ENCODE measurements at regions not wholly inside any gene's neighbourhood (a gene's known extent, or its start where the extent isn't known, plus 50 kb on each side); places are given as distances from the start of the nearest gene placed in this dataset.
"Not testable (repeated sequence)": the region's sequence is repeated elsewhere in the genome, so short reads cannot be mapped to it uniquely, and the experiment has no call there.

DNA sequence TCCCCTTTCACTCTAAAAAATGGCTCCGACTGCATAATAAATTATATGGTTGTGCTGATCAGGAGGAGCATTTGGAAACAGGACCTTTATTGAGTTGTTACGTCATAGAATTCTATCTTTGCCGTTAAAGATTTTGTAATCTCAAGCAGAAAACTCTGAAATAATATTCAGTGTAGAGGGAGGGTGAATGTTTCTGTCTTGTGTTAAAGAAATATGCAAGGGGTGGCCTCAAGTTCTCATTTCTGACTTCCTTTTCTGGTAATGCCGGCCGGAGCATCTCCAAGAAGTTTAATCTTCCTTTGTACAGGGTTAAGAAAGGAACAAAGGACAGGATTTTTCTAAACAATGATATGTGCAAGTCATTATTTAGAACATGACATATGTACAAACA lies 165.1 kb downstream of the SLC38A4 start:
- Histone ChIP-seq H3K4me3 (ENCODE audit: control insufficient read depth in 1 of 7, extremely low read depth in 1 of 7, insufficient read depth in 4 of 7, low read depth in 2 of 7, low read length in 6 of 7) (peak overlapping the region in 6 of 7 experiments; percentile 12 to 66 (median 33)), H3K4me1 (ENCODE audit: control extremely low read depth in 1 of 4, control insufficient read depth in 4 of 4, insufficient read depth in 4 of 4, low read length in 3 of 4) (peaks cover 22 to 48% (median 40%) of the 10 kb centered on the region in 4 experiments), H3K27ac (ENCODE audit: insufficient read depth in 1 of 2, low read depth in 1 of 2, low read length in 2 of 2, poor library complexity in 1 of 2, severe bottlenecking in 2 of 2) (peak overlapping the region in 1 of 2 experiments; percentile 60), H3K27me3 (replicated peaks in 2 of 5; ENCODE audit: control insufficient read depth in 4 of 5, insufficient read depth in 5 of 5, low read length in 4 of 5) (no peaks in the 10 kb centered on the region), H3K9me3 (ENCODE audit: control extremely low read depth in 1 of 5, control insufficient read depth in 4 of 5, insufficient read depth in 2 of 5, low read depth in 1 of 5, low read length in 4 of 5) (no peaks in the 10 kb centered on the region), H3K36me3 (ENCODE audit: control insufficient read depth in 4 of 4, insufficient read depth in 4 of 4, low read length in 3 of 4) (no peaks in the 10 kb centered on the region)
- no CpG with 5 or more reads among the region's 5 CpGs for WGBS (ENCODE audit: insufficient coverage)
- ChIA-PET CTCF (interaction anchor here (0.6 to 1.1 kb wide), 4 partner anchors 11 to 590 kb away, joined by 3 to 6 read pairs (median 4); no protein-coding TSS in a partner anchor), POLR2A (interaction anchor here (0.5 to 1.1 kb wide), 2 partner anchors 277 to 522 kb away, joined by 3 to 4 read pairs; no protein-coding TSS in a partner anchor)
- DNase-seq, result peak; percentile 21 to 62 (median 52)

DNA sequence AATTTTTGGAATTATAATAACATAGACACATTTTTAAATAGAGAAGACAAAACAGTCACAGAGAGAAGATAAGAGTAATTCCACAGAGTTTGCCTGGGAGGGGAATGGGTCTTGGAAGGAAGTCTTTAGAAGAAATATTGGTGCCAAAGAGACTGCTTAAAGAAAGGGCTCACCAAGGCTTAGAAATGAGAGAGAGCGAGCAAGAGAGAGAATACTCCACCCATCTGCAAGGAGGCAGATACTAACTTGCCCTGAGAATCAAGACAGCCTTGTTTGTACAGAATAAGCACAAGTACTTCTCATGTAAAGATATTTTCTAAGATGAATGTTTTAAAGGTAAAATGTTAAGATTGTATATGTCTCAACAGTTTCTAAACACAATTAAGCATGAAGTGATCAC lies 165.5 kb downstream of the SLC38A4 start:
- peaks cover 22 to 47% (median 37%) of the 10 kb centered on the region in 4 experiments for H3K4me1 ChIP-seq (ENCODE audit: control extremely low read depth in 1 of 4, control insufficient read depth in 4 of 4, insufficient read depth in 4 of 4, low read length in 3 of 4)
- POLR2A ChIA-PET, result no interaction called here
- peak overlapping the region in 2 of 7 experiments; percentile 12 to 66 for H3K4me3 ChIP-seq (ENCODE audit: control insufficient read depth in 1 of 7, extremely low read depth in 1 of 7, insufficient read depth in 4 of 7, low read depth in 2 of 7, low read length in 6 of 7)
- DNase-seq, result peak in 1 of 3 donors; percentile 32
- WGBS (ENCODE audit: insufficient coverage), result no CpG with 5 or more reads among the region's 1 CpG
- H3K27ac ChIP-seq (ENCODE audit: insufficient read depth in 1 of 2, low read depth in 1 of 2, low read length in 2 of 2, poor library complexity in 1 of 2, severe bottlenecking in 2 of 2), result peak overlapping the region in 1 of 2 experiments; percentile 52
- no peaks in the 10 kb centered on the region for H3K9me3 ChIP-seq (ENCODE audit: control extremely low read depth in 1 of 5, control insufficient read depth in 4 of 5, insufficient read depth in 2 of 5, low read depth in 1 of 5, low read length in 4 of 5)
- CTCF ChIA-PET, result no interaction called here
- H3K36me3 ChIP-seq (ENCODE audit: control insufficient read depth in 4 of 4, insufficient read depth in 4 of 4, low read length in 3 of 4), result peaks cover 0 to 3% (median 0%) of the 10 kb centered on the region in 4 experiments
- H3K27me3 ChIP-seq (replicated peaks in 2 of 5; ENCODE audit: control insufficient read depth in 4 of 5, insufficient read depth in 5 of 5, low read length in 4 of 5), result no peaks in the 10 kb centered on the region

DNA sequence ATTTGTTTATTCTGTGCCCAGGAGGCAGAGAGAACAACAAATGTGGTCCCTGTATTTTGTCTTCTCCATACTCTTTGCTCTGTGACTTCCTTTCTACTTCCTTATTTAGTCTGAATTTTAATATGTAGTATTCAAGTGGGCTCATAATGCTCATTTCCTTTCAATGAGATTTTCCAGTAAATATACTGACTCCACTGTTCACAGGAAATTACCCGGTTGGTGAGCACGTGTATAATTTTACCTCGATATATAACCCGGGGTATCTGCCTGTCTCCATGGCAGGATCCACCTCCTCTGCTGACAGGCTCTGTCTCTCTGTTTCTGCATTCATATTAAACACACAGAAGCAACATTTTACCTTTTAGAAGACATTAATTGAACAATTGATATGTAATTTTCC lies 166.0 kb downstream of the SLC38A4 start:
- Histone ChIP-seq H3K4me3 (ENCODE audit: control insufficient read depth in 1 of 7, extremely low read depth in 1 of 7, insufficient read depth in 4 of 7, low read depth in 2 of 7, low read length in 6 of 7) (peak overlapping the region in 1 of 7 experiments; percentile 66), H3K9me3 (ENCODE audit: control extremely low read depth in 1 of 5, control insufficient read depth in 4 of 5, insufficient read depth in 2 of 5, low read depth in 1 of 5, low read length in 4 of 5) (no peaks in the 10 kb centered on the region), H3K27ac (ENCODE audit: insufficient read depth in 1 of 2, low read depth in 1 of 2, low read length in 2 of 2, poor library complexity in 1 of 2, severe bottlenecking in 2 of 2) (peak overlapping the region in 1 of 2 experiments; percentile 52), H3K4me1 (ENCODE audit: control extremely low read depth in 1 of 4, control insufficient read depth in 4 of 4, insufficient read depth in 4 of 4, low read length in 3 of 4) (peaks cover 22 to 42% (median 33%) of the 10 kb centered on the region in 4 experiments), H3K36me3 (ENCODE audit: control insufficient read depth in 4 of 4, insufficient read depth in 4 of 4, low read length in 3 of 4) (peaks cover 0 to 3% (median 0%) of the 10 kb centered on the region in 4 experiments), H3K27me3 (replicated peaks in 2 of 5; ENCODE audit: control insufficient read depth in 4 of 5, insufficient read depth in 5 of 5, low read length in 4 of 5) (no peaks in the 10 kb centered on the region)
- POLR2A ChIA-PET, result no interaction called here
- DNase-seq, result no peak
- 0% methylated on average over 3 of the region's 4 CpGs for WGBS (ENCODE audit: insufficient coverage)
- CTCF ChIA-PET, result interaction anchor here (0.7 kb wide), 1 partner anchor 534 kb away, joined by 3 read pairs; no protein-coding TSS in a partner anchor

DNA sequence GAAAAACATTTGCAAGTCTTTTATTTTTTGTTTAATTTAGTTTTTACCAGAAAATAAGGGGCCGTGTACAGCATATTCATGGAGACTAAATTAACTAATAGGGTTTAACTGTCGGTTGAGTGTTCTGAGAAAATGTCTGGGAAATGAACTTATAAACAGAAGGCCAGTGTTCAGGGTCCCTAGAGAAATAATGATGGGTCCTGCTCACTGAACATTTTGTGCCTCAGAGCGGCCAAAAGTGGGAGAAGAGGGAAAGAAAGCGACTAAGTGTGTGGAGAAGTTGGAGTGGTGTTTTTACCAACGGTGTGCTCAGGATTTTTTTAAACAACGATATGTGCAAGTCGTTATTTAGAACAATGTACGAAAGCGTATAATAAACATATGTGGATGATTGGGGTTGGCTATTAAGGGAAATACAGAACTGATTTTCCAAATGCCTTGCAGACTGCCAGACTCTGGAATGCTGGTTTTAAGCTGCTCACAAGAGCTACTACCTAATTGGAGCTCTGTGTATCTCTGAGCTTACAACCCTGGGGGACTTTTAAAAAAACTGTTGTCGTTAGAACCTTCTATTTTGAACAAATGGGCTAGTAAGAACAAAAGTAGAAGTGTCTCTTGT lies 166.7 kb downstream of the SLC38A4 start:
- CTCF ChIA-PET, result interaction anchor here (0.7 to 2.0 kb wide), 2 partner anchors 9 to 533 kb away, joined by 3 to 4 read pairs; no protein-coding TSS in a partner anchor
- POLR2A ChIA-PET, result no interaction called here

DNA sequence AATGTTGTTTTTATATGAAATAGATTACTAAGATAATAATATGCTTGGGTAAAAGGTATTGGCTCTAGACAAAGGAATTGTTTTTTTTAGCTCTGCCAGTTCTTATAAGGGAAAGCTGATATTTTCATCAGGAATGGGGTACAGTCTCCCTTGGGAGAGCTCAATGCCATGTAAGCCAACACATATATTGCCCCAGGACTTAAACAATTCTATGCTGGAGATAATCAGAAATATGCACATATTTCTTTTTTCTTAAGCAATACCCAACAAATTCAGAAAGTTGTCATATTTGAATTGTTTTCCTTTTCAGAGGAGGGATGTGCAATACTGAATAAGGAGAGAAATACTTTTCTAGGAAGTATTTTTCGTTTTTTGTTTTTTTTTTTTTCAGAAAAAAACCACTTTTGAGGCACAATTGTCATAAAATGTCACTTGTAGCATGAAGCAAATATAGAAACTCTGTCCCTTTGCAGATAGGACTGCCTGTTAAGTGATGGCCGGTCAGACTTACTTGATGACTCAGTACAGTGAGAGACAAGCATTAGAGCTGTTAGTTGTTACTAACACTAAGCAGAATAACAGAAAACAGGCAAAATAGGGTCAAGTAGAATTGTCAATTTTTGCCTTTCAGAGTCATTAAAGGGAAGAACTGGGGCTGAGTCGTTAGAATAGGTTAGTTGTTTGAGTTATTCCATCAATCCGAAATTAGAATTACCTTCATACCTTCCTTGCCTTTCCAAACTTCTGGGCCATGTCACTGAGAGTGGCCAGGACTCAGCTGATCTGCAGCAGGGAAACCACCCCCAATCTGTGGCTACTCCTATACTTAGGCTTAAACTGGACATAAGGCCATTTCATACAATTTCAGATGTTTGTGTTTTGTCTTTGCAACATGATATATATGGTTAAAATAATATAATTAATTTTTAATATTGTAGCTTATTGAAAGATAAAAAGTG lies 168.1 kb downstream of the SLC38A4 start:
- 100% methylated on average over 1 of the region's 4 CpGs for WGBS (ENCODE audit: insufficient coverage)
- Histone ChIP-seq H3K9me3 (ENCODE audit: control extremely low read depth in 1 of 5, control insufficient read depth in 4 of 5, insufficient read depth in 2 of 5, low read depth in 1 of 5, low read length in 4 of 5) (no peaks in the 10 kb centered on the region), H3K27ac (ENCODE audit: insufficient read depth in 1 of 2, low read depth in 1 of 2, low read length in 2 of 2, poor library complexity in 1 of 2, severe bottlenecking in 2 of 2) (no peak overlapping the region), H3K4me1 (ENCODE audit: control extremely low read depth in 1 of 4, control insufficient read depth in 4 of 4, insufficient read depth in 4 of 4, low read length in 3 of 4) (peaks cover 22 to 35% (median 28%) of the 10 kb centered on the region in 4 experiments), H3K36me3 (ENCODE audit: control insufficient read depth in 4 of 4, insufficient read depth in 4 of 4, low read length in 3 of 4) (peaks cover 0 to 3% (median 0%) of the 10 kb centered on the region in 4 experiments), H3K27me3 (replicated peaks in 2 of 5; ENCODE audit: control insufficient read depth in 4 of 5, insufficient read depth in 5 of 5, low read length in 4 of 5) (no peaks in the 10 kb centered on the region), H3K4me3 (ENCODE audit: control insufficient read depth in 1 of 7, extremely low read depth in 1 of 7, insufficient read depth in 4 of 7, low read depth in 2 of 7, low read length in 6 of 7) (no peak overlapping the region)
- no peak for DNase-seq
- CTCF ChIA-PET, result interaction anchor here (0.6 to 2.0 kb wide), 2 partner anchors 8 to 285 kb away, joined by 3 to 4 read pairs; no protein-coding TSS in a partner anchor
- POLR2A ChIA-PET, result no interaction called here

More for the DNA sequence above, 166.7 kb downstream of the SLC38A4 start:
- WGBS (ENCODE audit: insufficient coverage), result 98% methylated on average over 9 of the region's 10 CpGs
- Histone ChIP-seq H3K9me3 (ENCODE audit: control extremely low read depth in 1 of 5, control insufficient read depth in 4 of 5, insufficient read depth in 2 of 5, low read depth in 1 of 5, low read length in 4 of 5) (no peaks in the 10 kb centered on the region), H3K36me3 (ENCODE audit: control insufficient read depth in 4 of 4, insufficient read depth in 4 of 4, low read length in 3 of 4) (peaks cover 0 to 3% (median 0%) of the 10 kb centered on the region in 4 experiments), H3K27ac (ENCODE audit: insufficient read depth in 1 of 2, low read depth in 1 of 2, low read length in 2 of 2, poor library complexity in 1 of 2, severe bottlenecking in 2 of 2) (no peak overlapping the region), H3K27me3 (replicated peaks in 2 of 5; ENCODE audit: control insufficient read depth in 4 of 5, insufficient read depth in 5 of 5, low read length in 4 of 5) (no peaks in the 10 kb centered on the region), H3K4me3 (ENCODE audit: control insufficient read depth in 1 of 7, extremely low read depth in 1 of 7, insufficient read depth in 4 of 7, low read depth in 2 of 7, low read length in 6 of 7) (no peak overlapping the region), H3K4me1 (ENCODE audit: control extremely low read depth in 1 of 4, control insufficient read depth in 4 of 4, insufficient read depth in 4 of 4, low read length in 3 of 4) (peaks cover 22 to 36% (median 28%) of the 10 kb centered on the region in 4 experiments)
- no peak for DNase-seq

DNA sequence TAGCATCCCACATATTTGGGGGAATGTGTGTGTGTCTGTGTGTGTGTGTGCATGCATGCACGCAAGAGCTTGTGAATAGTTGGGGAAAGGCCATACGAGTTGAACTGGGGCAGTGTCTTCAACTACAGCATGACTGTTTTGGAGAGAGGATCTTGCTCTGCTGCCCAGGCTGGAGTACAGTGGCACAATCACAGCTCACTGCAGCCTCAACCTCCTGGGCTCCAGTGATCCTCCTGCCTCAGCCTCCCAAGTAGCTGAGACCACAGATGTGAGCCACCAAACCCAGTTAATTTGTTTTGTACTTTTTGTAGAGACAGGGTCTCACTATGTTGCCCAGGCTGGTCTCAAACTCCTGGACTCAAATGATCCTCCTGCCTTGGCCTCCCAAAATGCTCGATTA lies 169.8 kb downstream of the SLC38A4 start:
- WGBS (ENCODE audit: insufficient coverage), result 100% methylated on average over 3 of the region's 3 CpGs
- ChIA-PET POLR2A (interaction anchor here (0.6 kb wide), 1 partner anchor 1428 kb away, joined by 3 read pairs; no protein-coding TSS in a partner anchor), CTCF (interaction anchor here (1.3 kb wide), 1 partner anchor 23 kb away, joined by 3 read pairs; no protein-coding TSS in a partner anchor)
- not testable (repeated sequence) for DNase-seq; H3K27ac ChIP-seq (ENCODE audit: insufficient read depth in 1 of 2, low read depth in 1 of 2, low read length in 2 of 2, poor library complexity in 1 of 2, severe bottlenecking in 2 of 2); H3K4me3 ChIP-seq (ENCODE audit: control insufficient read depth in 1 of 7, extremely low read depth in 1 of 7, insufficient read depth in 4 of 7, low read depth in 2 of 7, low read length in 6 of 7); H3K9me3 ChIP-seq (ENCODE audit: control extremely low read depth in 1 of 5, control insufficient read depth in 4 of 5, insufficient read depth in 2 of 5, low read depth in 1 of 5, low read length in 4 of 5); H3K36me3 ChIP-seq (ENCODE audit: control insufficient read depth in 4 of 4, insufficient read depth in 4 of 4, low read length in 3 of 4); H3K27me3 ChIP-seq (replicated peaks in 2 of 5; ENCODE audit: control insufficient read depth in 4 of 5, insufficient read depth in 5 of 5, low read length in 4 of 5)
- H3K4me1 ChIP-seq (ENCODE audit: control extremely low read depth in 1 of 4, control insufficient read depth in 4 of 4, insufficient read depth in 4 of 4, low read length in 3 of 4), result peaks cover 18 to 31% (median 22%) of the 10 kb centered on the region in 4 experiments
